ENCODE measurements at regions not wholly inside any gene's neighbourhood (a gene's known extent, or its start where the extent isn't known, plus 50 kb on each side); places are given as distances from the start of the nearest gene placed in this dataset.
"Not testable (repeated sequence)": the region's sequence is repeated elsewhere in the genome, so short reads cannot be mapped to it uniquely, and the experiment has no call there.

DNA sequence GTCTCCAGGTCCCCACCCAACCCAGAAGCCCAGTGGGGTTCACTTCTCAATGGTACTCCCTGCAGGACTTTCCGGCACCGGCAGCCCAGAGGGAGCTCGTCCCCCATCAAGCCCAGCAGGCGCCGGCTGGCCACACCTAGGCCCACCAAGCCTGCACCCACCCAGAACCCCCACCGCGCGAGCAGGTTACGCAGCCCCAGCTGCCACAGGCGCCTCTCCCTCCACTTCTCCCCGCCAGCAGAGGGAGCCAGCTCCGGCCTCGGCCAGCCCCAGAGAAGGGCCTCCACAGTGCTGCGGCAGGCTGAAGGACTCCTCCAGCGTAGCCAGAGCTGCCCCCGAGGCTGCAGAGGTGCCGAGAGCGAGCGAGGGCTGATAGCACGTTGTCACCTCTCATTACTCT is 722.3 kb downstream of the PLA2G4A start:
- no peak for DNase-seq

GRCh38 chr1:187563191-187563590 is 734.4 kb downstream of the PLA2G4A start:
- no peak for DNase-seq

GRCh38 chr1:187566354-187566753 is 737.6 kb downstream of the PLA2G4A start:
- DNase-seq = no peak

GRCh38 chr1:187568067-187568466 is 739.3 kb downstream of the PLA2G4A start:
- DNase-seq = no peak

GRCh38 chr1:187570166-187570565 is 741.4 kb downstream of the PLA2G4A start:
- no peak for DNase-seq

- DNase-seq = no peak
These were observed 748.9 kb downstream of the PLA2G4A start for GRCh38 chr1:187577610-187578009.

DNA sequence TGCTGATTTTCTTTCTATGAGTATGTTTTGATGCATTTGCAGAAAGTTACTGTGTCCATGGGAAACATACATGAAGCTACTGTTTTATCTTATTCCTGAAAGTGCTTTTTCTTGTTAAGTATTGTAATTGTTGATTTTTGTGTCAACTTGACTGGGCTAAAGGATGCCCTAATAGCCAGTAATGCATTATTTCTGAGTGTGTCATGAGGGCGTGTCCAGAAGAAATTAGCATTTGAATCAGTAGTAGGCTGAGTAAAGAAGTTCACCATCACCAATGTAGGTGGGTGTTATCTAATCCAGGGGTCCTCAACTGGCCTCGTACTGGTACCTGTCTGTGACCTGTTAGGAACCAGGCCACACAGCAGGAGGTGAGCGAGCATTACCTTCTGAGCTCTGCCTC is 760.2 kb downstream of the PLA2G4A start:
- DNase-seq = no peak

DNA sequence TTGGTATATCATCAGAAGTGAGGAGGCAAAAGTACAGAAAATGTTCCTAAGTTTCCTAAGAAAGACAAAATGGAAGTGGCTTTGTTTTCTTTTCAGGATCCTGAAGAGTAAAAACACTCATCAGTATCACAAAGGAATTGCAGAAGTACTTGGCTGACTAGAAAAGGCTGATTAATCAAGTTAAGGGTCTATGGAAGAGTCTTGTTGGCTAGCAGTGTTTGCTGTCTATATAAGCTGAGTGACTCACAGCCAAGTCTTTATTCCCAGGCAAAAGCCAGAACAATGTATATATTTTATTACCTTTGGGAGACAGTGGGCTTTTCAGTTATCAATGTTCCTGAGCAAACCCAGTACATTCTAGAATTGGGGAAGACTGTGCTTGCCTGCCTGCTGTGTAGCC is 777.0 kb downstream of the PLA2G4A start:
- no peak for DNase-seq

GRCh38 chr1:187615853-187616735 is 787.3 kb downstream of the PLA2G4A start:
- not testable (repeated sequence) for DNase-seq

- not testable (repeated sequence) for DNase-seq
These were observed 788.1 kb downstream of the PLA2G4A start for GRCh38 chr1:187616830-187617229.

- DNase-seq = no peak
These were observed 789.0 kb downstream of the PLA2G4A start for GRCh38 chr1:187617776-187618175.

GRCh38 chr1:187619175-187619574 is 790.4 kb downstream of the PLA2G4A start:
- no peak for DNase-seq

GRCh38 chr1:187621951-187622350 is 793.2 kb downstream of the PLA2G4A start:
- peak; percentile 17 for DNase-seq

DNA sequence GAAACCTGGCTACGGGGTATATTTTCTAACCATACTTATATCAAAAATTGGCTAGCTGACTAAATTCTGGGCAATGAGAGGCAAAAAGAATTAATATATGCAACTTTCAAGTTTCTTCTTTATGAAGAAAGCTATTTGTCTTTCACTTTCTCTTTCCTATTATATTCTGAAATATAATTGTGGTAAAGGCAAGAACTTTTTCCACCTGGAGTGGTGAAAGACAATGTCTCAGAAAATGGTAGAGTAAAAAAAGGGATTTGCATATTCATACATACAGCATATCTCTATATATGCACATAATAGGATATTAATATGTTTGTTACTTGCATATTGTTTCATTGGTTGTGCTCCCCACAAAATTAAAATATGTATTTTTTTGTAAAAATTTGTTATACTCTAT is 793.8 kb downstream of the PLA2G4A start:
- no peak for DNase-seq

DNA sequence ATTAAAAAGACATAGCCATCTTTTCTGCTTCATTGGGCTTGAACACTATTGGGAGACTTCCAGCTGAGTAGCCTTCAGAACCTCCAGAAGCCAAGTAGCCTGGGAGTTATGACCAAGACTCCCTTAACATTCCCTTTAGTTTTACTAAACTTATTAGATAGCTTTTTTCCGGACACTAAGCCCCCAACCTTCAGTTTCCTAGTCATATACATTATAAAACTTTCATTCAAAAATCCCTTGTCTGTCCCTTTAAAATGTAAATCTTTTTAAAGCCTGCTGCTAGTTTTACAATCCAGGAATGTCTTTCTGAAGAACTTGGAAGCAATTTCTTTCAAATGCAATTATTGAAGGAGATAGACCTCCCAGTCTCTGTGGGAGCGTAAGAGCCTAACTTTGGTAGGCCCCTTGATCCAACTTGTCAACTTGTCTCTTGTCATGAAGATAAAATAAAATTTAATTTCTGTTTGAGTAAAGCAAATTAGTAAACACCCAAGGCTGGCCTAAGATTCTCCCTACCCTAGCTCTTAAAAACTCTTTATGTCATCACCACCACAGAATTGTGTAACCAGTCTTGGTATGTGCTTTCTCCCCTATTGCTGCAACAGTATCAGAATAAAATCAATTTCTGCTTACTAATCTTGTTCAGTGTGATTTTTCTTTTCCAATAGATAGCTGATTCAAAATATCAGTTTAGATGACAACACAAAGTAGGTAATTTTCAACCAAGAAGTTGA is 796.2 kb downstream of the PLA2G4A start:
- DNase-seq = no peak

DNA sequence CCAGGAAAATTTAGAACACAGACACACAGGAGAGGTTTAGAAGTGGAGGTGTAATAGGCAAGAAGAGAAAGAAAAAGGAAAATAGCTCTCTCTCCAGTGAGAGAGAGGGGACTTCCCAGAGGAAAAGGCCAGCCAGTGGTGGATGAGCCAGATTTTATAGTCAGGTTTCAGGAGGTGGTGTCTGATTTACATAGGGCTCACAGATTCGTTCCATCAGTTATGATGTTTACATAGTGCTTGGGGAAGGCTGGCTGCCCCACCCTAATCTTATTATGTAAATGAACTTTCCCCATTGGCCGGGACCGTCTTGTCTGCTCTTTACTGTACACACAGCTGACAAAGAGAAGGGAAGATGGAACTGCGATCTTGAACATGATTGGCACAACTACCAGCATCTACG is 797.3 kb downstream of the PLA2G4A start:
- DNase-seq = no peak

DNA sequence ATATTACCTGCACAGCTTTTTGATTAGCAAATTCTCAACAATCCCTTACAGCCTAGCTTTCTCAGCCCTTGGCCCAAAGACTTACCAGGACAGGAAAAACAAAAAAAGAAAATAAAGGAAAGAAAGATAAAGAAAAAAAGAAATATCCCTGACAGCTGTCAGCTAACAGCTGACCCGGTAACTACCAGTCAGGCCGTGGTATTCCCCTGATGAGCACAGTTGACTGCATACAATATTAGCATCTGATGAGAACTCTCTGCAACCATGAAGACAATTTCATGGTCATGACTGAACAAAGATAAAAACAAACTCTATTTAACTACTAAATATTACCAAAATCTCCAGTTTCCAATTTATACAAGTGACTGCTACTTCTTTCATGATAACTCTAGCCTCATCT is 798.8 kb downstream of the PLA2G4A start:
- no peak for DNase-seq

GRCh38 chr1:187629075-187629474 is 800.3 kb downstream of the PLA2G4A start:
- no peak for DNase-seq

GRCh38 chr1:187630653-187631380 is 802.1 kb downstream of the PLA2G4A start:
- DNase-seq = no peak

GRCh38 chr1:187631381-187631675 is 802.6 kb downstream of the PLA2G4A start:
- DNase-seq = no peak

GRCh38 chr1:187631984-187632383 is 803.2 kb downstream of the PLA2G4A start:
- no peak for DNase-seq

GRCh38 chr1:187634940-187635339 is 806.2 kb downstream of the PLA2G4A start:
- DNase-seq = no peak

DNA sequence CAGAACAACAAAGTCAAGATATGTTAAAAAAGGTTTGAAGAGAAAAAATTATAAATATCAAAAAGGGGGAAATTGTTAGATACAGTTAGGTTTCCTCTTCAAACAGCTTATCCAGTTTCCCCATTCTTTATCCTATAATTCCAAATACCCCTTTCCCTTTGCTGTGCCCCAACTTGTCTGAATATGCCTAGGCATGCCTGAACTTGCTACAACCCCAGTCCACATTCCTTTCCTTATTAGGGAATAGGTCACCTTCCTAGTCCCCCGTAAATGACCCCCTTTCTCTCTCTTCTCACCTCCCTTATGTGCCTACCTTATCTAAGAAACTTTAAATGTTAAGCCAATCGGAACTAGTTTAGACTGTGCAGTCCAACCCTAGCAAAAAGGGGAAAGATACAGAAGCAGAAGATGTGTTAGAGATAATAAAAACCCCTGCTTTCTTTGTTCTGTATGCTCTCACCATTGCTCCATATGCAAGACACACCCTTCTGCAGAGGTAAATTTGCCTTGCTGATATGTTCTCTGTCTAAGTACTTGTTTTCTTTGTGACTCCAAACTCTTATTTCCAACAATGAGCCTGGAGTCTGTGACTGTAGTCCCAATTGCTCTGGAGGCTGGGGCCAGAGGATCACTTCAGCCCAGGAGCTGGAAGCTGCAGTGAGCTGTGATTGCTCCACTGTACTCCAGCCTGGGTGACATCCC is 810.1 kb downstream of the PLA2G4A start:
- DNase-seq = no peak
